C4-2B (cell line): ENCODE measurements at regions not wholly inside any gene's neighbourhood (a gene's known extent, or its start where the extent isn't known, plus 50 kb on each side); places are given as distances from the start of the nearest gene placed in this dataset.
"Not testable (repeated sequence)": the region's sequence is repeated elsewhere in the genome, so short reads cannot be mapped to it uniquely, and the experiment has no call there.

Experiments used
- CTCF ChIP-seq: fragments of 450-650 bp; conservative IDR thresholded peaks from 2 replicates; pipeline ENCODE4 v1.5.1; 2017; ENCODE audit warnings: mild to moderate bottlenecking
- ZFX ChIP-seq: fragments of 450-650 bp; IDR thresholded peaks from 2 replicates; pipeline ENCODE4 v1.6.1; 2017

DNA sequence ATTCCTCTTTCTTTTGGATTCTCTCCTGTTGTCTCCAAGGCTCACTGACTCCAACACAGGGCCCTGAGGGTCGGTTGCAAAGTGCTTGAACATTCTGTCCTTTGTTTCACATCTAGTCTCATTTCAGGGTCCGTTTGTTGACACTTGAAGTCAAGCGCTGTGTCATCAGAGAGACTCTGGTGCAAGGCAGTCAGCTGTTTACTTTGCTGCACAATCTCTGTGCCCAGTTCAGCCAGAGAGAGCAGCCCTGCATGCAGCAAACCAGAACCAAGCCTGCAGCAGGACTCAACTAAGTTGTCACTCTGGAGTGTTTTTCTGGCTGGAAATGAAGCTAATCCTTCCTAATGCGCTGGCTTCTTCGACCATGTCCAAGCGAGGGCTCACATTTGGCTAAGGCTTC is 77.6 kb upstream of the DPP6 start:
- not testable (repeated sequence) for TF ChIP-seq CTCF, ZFX
